Spinal cord (tissue), 9 donors: ENCODE measurements at regions not wholly inside any gene's neighbourhood (a gene's known extent, or its start where the extent isn't known, plus 50 kb on each side); places are given as distances from the start of the nearest gene placed in this dataset.
"Not testable (repeated sequence)": the region's sequence is repeated elsewhere in the genome, so short reads cannot be mapped to it uniquely, and the experiment has no call there.

Experiments used
- DNase-seq, 6 donors: peaks; one replicate each; pipeline versions ENCODE4 v3.0.0 to v3.0.0-alpha.2; 2013 to 2015; ENCODE audit warnings: low spot score in 6 of 6, low read depth in 4 of 6
- H3K27ac ChIP-seq: one replicate; pipeline ENCODE4 v1.5.1; 2013; ENCODE audit warnings: low read depth, low read length, control low read depth
- H3K27me3 ChIP-seq: one replicate; pipeline ENCODE4 v1.6.1; 2013; ENCODE audit warnings: low read length; ENCODE audit not compliant: control insufficient read depth, insufficient read depth
- H3K36me3 ChIP-seq: one replicate; pipeline ENCODE4 v1.6.1; 2013; ENCODE audit warnings: low read length; ENCODE audit not compliant: control insufficient read depth, insufficient read depth
- H3K4me1 ChIP-seq: one replicate; pipeline ENCODE4 v1.6.1; 2013; ENCODE audit warnings: low read length; ENCODE audit not compliant: control insufficient read depth, insufficient read depth
- H3K4me3 ChIP-seq: one replicate; pipeline ENCODE4 v1.5.1; 2013; ENCODE audit warnings: low read depth, low read length, control low read depth
- H3K9me3 ChIP-seq: one replicate; pipeline ENCODE4 v1.6.1; 2013; ENCODE audit warnings: low read length; ENCODE audit not compliant: control insufficient read depth, insufficient read depth
- WGBS: methylation state at CpG from one replicate; pipeline ENCODE4 v1.1.5; 2013; ENCODE audit warnings: missing lambda C conversion rate; ENCODE audit not compliant: insufficient coverage; 5-methylcytosine and 5-hydroxymethylcytosine counted together
- donor health status: healthy.

DNA sequence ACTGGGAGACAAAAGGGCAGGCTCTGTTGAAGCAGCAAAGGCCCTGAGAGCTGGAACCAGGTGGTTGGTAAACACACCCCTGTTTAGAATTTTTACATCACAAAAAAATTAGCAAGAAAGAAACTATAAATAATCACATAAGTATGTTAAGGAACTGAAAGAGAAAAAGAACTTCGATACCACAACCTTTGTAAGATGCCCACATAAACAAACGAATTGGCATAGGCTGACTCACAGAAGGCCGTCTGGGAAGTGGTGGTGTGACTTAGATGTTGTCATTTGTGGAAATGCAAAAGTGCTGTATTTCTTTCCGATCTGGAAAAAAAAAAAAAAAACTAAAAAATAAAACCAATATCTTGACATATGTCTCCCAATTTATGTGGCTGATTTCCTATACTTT, 235.1 kb downstream of the USP46 start:
- H3K27me3 ChIP-seq, result no peaks in the 10 kb centered on the region
- H3K4me1 ChIP-seq, result no peaks in the 10 kb centered on the region
- H3K36me3 ChIP-seq, result no peaks in the 10 kb centered on the region
- H3K27ac ChIP-seq, result no peak overlapping the region
- no peak for DNase-seq
- H3K4me3 ChIP-seq, result no peak overlapping the region
- H3K9me3 ChIP-seq, result no peaks in the 10 kb centered on the region
- no CpG with 5 or more reads among the region's 4 CpGs for WGBS

DNA sequence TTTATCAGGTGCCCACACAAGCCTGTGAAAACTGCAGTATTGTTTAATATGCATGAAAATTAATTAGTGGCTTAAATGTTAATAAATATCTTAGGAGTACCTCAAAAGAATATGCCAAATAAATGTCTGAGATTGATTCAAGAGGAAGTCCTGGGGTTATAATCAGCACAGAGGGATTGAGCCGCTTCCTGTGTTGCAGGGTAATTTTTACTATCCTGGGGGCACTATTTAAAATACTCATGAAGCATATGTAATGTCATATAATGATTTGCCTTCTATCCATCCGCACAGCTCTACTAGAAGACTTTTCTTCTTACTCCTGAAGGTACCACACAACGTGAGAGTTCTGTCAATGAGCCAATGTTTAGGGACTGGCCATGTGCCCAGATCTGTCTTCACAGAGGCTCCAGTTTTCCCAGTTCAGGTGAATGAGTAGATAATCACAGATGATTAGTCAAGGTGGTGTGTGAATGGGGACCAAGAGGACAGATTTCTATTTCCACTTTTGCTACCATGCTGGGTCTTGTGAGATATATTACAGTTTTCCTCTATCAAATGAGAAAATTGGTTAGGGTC, 233.3 kb downstream of the USP46 start:
- WGBS, result no CpG with 5 or more reads among the region's 3 CpGs

DNA sequence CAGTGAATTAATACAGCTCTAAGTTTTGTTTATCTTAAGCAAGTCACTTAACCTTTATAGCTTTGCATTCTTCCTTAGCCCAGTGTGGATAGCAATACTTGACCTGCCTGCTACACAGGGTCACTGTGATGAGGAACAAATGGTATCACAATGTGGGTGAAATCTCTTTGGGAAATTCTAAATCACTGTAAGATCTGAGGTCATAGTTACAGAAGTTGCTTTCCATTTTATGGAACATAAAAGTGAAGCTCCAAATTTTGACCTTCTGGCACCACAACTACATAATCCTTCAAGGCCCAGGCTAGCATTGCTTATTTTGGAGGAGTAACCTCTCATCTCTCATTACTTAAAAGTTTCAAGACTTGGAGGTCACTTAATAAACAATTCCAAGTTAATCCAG, 227.7 kb downstream of the USP46 start:
- no peaks in the 10 kb centered on the region for H3K9me3 ChIP-seq
- no peaks in the 10 kb centered on the region for H3K36me3 ChIP-seq
- H3K4me3 ChIP-seq, result no peak overlapping the region
- H3K4me1 ChIP-seq, result no peaks in the 10 kb centered on the region
- no peak overlapping the region for H3K27ac ChIP-seq
- DNase-seq, result no peak
- H3K27me3 ChIP-seq, result no peaks in the 10 kb centered on the region

More for the DNA sequence above, 233.3 kb downstream of the USP46 start:
- H3K4me1 ChIP-seq, result no peaks in the 10 kb centered on the region
- no peaks in the 10 kb centered on the region for H3K9me3 ChIP-seq
- no peak overlapping the region for H3K4me3 ChIP-seq
- H3K27ac ChIP-seq, result no peak overlapping the region
- H3K36me3 ChIP-seq, result no peaks in the 10 kb centered on the region
- no peak for DNase-seq
- no peaks in the 10 kb centered on the region for H3K27me3 ChIP-seq

DNA sequence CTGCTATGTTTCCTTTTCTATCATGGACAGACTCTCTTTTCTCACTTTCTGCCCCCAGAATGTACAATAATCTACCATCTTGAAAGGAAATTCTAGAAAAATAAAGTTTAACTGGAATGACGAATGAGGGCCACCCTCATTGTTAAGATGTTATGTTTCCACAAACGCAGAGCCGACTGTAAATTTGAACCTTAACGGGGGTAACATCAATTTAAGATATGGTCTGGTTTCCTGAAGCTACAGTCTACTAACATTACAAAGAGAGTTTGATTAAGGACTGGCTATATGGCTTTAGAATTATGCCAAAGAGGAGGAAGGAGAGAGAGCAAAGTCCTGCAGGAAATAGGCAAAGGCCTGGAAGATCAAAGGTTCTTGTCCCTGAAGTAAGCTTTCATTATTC, 227.2 kb downstream of the USP46 start:
- no CpG with 5 or more reads among the region's 4 CpGs for WGBS
- Histone ChIP-seq H3K27me3 (no peaks in the 10 kb centered on the region), H3K4me1 (no peaks in the 10 kb centered on the region), H3K4me3 (no peak overlapping the region), H3K9me3 (no peaks in the 10 kb centered on the region), H3K27ac (no peak overlapping the region), H3K36me3 (no peaks in the 10 kb centered on the region)
- DNase-seq, result no peak

DNA sequence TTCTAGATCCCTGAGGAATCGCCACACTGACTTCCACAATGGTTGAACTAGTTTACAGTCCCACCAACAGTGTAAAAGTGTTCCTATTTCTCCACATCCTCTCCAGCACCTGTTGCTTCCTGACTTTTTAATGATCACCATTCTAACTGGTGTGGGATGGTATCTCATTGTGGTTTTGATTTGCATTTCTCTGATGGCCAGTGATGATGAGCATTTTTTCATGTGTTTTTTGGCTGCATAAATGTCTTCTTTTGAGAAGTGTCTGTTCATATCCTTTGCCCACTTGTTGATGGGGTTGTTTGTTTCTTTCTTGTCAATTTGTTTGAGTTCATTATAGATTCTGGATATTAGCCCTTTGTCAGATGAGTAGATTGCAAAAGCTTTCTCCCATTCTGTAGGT, 216.6 kb downstream of the USP46 start:
- not testable (repeated sequence) for DNase-seq, H3K4me1 ChIP-seq, H3K27me3 ChIP-seq, H3K27ac ChIP-seq, H3K36me3 ChIP-seq, H3K9me3 ChIP-seq, H3K4me3 ChIP-seq
- no CpG with 5 or more reads among the region's 1 CpG for WGBS

DNA sequence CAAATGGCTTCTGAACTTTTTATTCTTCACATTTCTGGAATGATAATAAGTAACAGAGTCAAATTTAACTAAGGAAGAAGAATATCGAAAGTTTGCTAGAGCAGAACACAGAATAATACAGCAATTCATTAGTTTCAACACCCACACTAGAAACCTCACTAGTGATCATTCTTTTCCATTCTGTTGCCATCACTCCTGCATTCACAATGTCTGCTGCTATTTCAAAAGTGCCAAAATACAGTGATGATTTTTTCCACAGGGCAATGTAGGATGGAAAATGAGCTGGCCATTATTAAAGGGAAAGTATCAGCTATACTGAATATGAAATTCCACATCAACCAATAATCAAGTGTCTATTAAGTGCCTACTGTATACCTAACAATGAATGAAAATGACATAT, 186.7 kb downstream of the USP46 start:
- H3K4me3 ChIP-seq, result no peak overlapping the region
- no CpG with 5 or more reads among the region's 1 CpG for WGBS

DNA sequence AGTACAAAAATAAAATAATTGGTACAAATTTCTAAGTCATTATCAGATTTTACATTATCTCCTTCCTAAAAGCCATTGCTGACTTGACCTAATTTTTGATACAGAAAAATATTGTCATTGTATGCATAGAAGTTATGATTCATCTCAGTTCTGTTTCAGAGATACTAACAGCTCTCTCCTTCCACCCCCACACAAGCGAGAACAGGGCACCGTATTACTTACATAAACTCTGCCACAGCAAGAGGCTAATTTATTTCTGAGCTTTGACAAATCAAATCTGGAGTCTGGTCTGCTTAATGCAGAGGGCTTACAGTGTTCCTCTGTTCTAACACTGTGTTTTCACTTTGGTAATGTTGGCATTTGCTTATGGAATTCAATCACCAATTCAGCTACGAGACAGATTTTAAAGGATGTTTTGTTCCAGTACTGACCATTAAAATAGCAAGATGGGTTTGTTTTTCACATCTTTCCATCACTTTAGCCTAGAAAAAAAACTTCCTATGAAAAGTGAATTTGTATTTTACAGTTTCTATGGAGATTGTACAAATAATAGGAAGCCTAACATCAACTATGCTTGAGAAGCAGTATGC, 181.8 kb downstream of the USP46 start:
- no CpG with 5 or more reads among the region's 3 CpGs for WGBS
- peak in 2 of 6 donors; percentile 2 to 43 for DNase-seq
- Histone ChIP-seq H3K36me3 (no peaks in the 10 kb centered on the region), H3K27ac (no peak overlapping the region), H3K27me3 (no peaks in the 10 kb centered on the region), H3K4me3 (no peak overlapping the region), H3K4me1 (no peaks in the 10 kb centered on the region), H3K9me3 (no peaks in the 10 kb centered on the region)

More for the DNA sequence above, 186.7 kb downstream of the USP46 start:
- Histone ChIP-seq H3K4me1 (no peaks in the 10 kb centered on the region), H3K27ac (no peak overlapping the region), H3K9me3 (no peaks in the 10 kb centered on the region), H3K27me3 (no peaks in the 10 kb centered on the region), H3K36me3 (no peaks in the 10 kb centered on the region)
- DNase-seq, result peak in 1 of 6 donors; percentile 21

DNA sequence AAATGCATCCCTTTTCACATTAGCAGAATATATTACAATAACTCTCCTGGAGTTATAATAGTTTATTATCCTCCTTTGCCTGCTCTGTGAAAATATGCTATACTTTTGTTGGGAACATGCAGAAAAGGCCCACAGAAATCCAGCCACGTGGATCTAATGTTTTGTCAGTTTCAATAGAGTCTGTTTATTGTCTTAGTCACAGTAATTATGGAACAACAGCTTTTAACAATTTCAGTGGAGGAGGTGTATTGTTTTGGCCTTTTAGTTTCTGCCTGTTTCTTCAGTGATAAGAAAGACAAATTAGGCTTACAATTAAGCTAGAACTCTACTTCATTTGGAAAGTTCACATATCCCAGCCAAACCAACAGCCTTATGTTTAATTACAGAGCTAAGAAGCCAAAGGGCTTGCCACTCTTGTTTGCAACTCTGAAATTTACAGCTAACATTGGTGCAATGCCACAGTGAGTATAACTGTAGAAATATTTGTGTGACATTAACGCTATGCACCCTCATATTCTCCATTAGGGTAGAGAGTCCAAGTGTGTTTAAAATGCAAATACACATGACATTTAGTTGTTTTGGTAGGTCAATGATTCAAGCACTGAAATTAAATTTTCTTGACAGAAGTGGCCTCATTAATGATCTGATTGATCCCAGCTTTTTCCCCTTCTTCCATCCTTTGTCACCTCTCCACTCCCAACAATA, 175.8 kb downstream of the USP46 start:
- H3K9me3 ChIP-seq, result no peaks in the 10 kb centered on the region
- no CpG with 5 or more reads among the region's 2 CpGs for WGBS
- no peaks in the 10 kb centered on the region for H3K36me3 ChIP-seq
- no peak overlapping the region for H3K27ac ChIP-seq
- peak in 1 of 6 donors; percentile 4 for DNase-seq
- no peaks in the 10 kb centered on the region for H3K27me3 ChIP-seq
- H3K4me3 ChIP-seq, result no peak overlapping the region
- no peaks in the 10 kb centered on the region for H3K4me1 ChIP-seq

DNA sequence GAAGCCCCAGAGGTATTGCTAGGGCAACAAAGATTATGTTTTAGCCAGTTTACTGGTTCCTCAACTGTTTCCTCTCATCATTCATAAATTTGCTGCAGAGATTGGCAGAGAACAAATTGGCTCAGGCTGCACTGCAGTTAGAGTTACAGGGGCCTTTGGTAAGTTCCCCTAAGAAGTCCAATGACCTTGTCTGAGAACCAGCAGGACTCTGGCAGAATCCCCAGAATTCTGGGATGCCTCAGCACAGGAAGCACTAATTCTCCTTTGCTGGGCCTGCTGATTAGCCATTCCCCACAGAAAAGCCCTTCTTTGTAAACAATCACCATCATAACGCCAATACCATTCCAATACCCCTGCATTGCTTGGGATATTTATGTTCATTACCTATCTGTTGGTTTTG, 151.3 kb downstream of the USP46 start:
- peak; percentile 18 to 89 (median 38) for DNase-seq
- H3K36me3 ChIP-seq, result no peaks in the 10 kb centered on the region
- no CpG with 5 or more reads among the region's 1 CpG for WGBS
- no peaks in the 10 kb centered on the region for H3K4me1 ChIP-seq
- no peaks in the 10 kb centered on the region for H3K27me3 ChIP-seq
- H3K4me3 ChIP-seq, result no peak overlapping the region
- no peaks in the 10 kb centered on the region for H3K9me3 ChIP-seq
- no peak overlapping the region for H3K27ac ChIP-seq
